Right lobe of liver (tissue), 4 donors: ENCODE measurements at regions not wholly inside any gene's neighbourhood (a gene's known extent, or its start where the extent isn't known, plus 50 kb on each side); places are given as distances from the start of the nearest gene placed in this dataset.

Experiments
- CTCF ChIP-seq, 4 donors: fragments of 200-600 bp in 3 of 4; fragments of 450-650 bp in 1 of 4; IDR thresholded peaks; one replicate each; pipeline versions ENCODE4 v1.5.1 to v1.8.0; 2016 to 2022; ENCODE audit warnings: antibody characterized with exemption in 4 of 4, mild to moderate bottlenecking in 2 of 4
- POLR2A ChIP-seq: fragments of 450-650 bp; IDR thresholded peaks from one replicate; pipeline ENCODE4 v1.6.1; 2017; ENCODE audit warnings: antibody characterized with exemption, mild to moderate bottlenecking
- donor health status: DM: no; HTN: no; CAD: no.
- donor health status: DM: no; HTN: no; CAD: no.
- donor health status: DM: no; HTN: yes; CAD: no.

DNA sequence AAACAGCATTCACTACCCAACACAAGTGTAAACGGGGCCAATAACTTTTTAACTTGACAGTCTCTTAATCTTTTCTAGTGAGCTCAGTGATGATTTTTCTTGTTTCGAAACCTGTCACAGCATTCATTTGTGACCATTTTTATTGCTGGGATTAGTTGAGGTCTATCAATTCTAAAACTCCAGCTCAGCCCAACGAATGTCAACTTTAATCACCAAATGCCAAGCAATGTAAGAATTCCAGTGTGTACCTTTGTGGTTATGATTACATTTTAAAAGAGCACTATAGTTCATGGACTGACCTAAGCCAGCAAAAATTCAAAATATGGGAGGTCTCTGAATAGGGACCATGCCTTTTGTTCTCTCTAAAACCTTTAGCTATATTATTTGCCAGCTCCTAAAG is 694.3 kb upstream of the SGCG start:
- TF ChIP-seq CTCF (IDR thresholded peaks at IDR 0.05) (no peak), POLR2A (no peak)
